ENCODE measurements at regions not wholly inside any gene's neighbourhood (a gene's known extent, or its start where the extent isn't known, plus 50 kb on each side); places are given as distances from the start of the nearest gene placed in this dataset.

DNA sequence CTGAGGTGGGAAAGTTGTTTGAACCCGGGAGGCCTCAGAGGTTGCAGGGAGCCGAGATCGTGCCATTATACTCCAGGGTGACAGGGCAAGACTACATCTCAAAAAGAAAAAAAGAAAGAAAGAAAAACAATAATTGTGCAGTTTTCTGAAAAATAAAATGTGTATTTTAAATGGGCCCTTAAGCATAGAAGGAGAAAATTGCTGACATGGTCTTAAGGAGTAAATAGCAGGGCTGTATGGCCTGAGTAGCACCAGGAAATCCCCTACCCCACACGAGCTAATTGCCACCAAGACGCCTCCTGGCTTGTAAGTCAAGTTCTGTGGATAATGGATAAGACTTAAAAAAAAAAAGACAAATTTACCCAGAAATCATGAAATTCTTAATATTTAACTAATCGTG is 271.4 kb upstream of the NCKAP5 start:
- no peak for TF ChIP-seq CTCF (IDR thresholded peaks at IDR 0.05)

DNA sequence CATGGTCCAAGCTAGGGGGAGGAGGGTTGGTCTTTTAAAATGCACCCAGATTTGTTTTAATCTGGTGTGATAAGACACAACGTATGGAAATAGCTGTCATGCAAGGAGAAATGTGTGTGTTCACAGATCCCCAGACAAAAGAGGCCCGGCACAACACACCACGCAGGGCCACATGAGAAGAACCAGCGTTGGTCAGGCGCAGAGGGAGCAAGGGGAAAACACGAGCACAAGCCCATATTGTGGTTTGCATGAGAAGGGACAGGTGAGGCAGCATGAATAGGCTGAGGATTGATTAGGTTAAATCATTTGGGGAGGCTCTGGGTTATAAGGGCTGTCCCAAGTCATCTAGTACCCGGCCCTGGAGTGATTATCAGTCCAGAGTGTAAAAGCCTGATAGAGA is 272.5 kb upstream of the NCKAP5 start:
- TF ChIP-seq CTCF (IDR thresholded peaks at IDR 0.05), result no peak

GRCh38 chr2:133841900-133842299 is 273.6 kb upstream of the NCKAP5 start:
- TF ChIP-seq CTCF (IDR thresholded peaks at IDR 0.05), result no peak

DNA sequence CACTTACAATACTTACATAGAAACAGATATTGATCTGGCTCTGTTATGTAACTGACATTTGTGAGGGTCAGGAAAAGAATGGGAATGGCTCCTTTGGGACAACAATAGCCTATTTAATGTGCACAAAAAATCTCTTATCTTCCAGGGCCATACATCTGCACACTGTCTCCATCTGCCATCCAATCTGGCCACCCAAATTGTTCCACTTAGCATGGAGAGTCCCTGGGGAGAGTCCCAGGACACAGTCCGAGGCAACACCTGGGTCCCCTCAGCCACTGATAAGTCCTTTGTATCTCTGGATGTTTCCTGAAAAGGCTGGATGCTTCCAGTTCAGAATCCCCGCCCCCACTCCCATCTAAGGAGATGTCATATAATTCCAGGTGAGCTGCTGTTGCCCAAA is 274.2 kb upstream of the NCKAP5 start:
- no peak for TF ChIP-seq CTCF (IDR thresholded peaks at IDR 0.05)

DNA sequence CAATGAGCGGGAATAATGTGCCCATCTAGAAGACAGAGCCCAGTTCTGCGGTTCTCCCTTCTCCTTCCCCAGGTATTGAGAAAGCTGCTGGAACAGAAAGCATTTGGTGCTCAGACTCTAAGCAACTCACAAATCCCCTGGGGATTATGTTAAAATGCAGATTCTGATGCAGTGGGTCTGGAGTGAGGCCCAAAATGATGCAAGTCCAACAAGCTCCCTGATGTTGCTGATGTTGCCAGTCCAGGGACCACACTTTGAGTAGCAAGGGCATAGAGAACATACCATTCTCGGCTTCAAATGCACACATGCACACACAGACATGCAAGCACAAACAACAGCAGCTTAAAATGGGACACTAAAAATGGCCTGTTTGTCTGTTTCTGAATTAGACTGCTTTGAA is 274.8 kb upstream of the NCKAP5 start:
- TF ChIP-seq CTCF (IDR thresholded peaks at IDR 0.05), result no peak

- no peak for TF ChIP-seq CTCF (IDR thresholded peaks at IDR 0.05)
Measured at GRCh38 chr2:133843551-133843950, 275.3 kb upstream of the NCKAP5 start.

DNA sequence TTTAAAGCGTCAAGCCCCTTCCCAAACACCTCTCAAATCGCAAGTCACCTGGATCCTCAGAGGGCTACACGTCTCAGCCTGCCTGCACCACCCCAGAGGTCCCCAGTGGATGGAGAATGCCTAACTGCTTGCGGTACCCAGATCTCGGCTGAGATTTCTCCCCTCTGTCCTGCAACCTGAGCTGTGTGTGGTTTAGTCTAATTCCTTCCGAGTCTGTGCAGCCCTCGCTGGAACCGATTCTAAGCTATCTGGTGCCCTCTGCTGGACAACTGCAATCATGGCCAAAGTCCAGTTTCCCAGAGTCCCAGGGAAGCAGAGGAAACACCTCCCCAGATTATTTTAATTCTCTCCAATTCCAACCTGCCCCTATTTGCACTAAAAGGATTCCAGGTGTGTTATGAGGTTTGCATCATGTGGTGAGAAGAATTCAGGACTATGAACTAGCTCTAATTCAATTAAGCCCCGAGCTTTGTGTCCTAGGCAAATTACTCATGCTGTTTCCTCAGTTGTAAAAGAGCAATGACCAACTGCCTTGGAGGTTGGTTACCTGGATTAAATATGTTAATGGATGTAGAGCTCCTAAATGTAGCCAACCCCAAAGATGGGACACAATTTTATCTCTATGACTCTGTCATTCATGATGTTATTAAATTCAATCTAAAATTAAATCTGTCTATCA is 276.1 kb upstream of the NCKAP5 start:
- peak; percentile 78 for TF ChIP-seq CTCF (IDR thresholded peaks at IDR 0.05)

DNA sequence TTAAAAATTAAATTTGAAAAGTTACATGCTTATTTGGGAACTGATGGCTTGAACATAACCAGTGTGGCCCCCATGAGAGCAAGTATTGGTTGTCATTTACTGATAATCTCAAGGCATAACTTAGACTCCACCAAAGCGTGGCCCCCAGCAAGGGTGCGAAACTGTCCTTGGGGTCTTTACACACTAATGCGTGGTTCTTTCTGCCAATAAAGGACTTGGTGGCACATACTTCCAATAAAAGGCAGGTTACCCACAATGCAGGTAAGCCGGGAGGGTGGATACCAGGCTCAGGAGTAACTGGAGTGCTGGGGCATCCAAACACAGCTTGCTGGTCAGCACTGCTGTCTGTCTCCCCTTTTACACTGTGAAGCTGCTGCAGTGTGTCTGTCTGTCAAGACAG is 278.2 kb upstream of the NCKAP5 start:
- TF ChIP-seq CTCF (IDR thresholded peaks at IDR 0.05), result no peak
